OCI-LY7 (cell line): ENCODE measurements at regions not wholly inside any gene's neighbourhood (a gene's known extent, or its start where the extent isn't known, plus 50 kb on each side); places are given as distances from the start of the nearest gene placed in this dataset.

Experiments used
- EZH2phosphoT487 ChIP-seq: fragments of 200-600 bp; sonication (generic); IDR thresholded peaks from 2 replicates; pipeline ENCODE4 v1.6.1; 2018; ENCODE audit warnings: low read depth, borderline replicate concordance, mild to moderate bottlenecking, mixed run types, antibody characterized with exemption, low read length, moderate library complexity, mixed read lengths
- TF ChIP-seq, protein P1 (sequence below): fragments of 200-600 bp; sonication (generic); conservative IDR thresholded peaks from 2 replicates; pipeline ENCODE4 v1.5.1; 2014; ENCODE audit warnings: mild to moderate bottlenecking, antibody characterized with exemption, low read length, moderate library complexity, mixed read lengths

DNA sequence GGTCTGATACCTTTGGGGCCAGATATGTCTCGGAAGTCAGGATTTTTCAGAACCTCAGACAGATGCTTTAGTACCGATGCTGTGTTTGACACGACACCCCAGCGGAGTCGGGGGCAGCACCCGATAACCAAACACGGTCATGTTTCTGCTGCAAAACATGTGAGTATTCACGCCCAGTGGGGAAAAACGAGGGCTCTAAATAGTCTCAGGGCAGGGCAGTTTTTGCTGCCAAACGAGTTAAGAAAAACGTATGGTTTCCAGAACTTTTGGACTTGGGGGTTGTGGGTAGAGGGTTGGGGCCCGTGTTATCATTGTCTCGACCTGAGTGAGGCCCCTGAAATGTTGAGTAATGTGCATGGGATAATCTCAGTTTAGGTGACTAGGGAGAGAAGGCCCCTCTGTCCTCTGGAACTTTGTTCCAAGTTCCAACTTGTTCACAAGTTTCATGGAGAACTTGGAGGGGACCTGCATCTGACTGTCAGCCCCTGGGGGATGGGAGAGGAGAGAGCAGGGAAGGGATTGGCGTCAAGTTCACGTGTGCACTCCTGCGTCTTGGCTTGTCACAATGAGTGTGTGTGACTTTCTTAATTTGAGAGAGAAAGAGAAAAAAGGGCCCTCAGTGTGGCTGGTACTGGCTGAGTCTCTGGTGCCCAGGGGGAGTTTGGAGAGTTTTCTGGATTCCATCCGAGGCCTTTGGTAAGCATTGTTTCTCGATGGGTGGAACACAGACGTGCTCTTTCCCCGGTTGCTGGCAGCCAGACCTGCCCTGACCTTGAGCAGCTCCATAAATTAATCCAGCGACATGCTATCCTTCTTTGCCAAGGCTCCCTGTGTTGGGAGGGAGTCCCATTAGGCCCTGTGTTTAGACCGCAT is 83.9 kb upstream of the CIBAR2 start:
- TF ChIP-seq, protein P1, sequence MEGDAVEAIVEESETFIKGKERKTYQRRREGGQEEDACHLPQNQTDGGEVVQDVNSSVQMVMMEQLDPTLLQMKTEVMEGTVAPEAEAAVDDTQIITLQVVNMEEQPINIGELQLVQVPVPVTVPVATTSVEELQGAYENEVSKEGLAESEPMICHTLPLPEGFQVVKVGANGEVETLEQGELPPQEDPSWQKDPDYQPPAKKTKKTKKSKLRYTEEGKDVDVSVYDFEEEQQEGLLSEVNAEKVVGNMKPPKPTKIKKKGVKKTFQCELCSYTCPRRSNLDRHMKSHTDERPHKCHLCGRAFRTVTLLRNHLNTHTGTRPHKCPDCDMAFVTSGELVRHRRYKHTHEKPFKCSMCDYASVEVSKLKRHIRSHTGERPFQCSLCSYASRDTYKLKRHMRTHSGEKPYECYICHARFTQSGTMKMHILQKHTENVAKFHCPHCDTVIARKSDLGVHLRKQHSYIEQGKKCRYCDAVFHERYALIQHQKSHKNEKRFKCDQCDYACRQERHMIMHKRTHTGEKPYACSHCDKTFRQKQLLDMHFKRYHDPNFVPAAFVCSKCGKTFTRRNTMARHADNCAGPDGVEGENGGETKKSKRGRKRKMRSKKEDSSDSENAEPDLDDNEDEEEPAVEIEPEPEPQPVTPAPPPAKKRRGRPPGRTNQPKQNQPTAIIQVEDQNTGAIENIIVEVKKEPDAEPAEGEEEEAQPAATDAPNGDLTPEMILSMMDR: no peak
- TF ChIP-seq EZH2phosphoT487: no peak
